Gastrocnemius medialis (tissue), 4 donors: ENCODE measurements at regions not wholly inside any gene's neighbourhood (a gene's known extent, or its start where the extent isn't known, plus 50 kb on each side); places are given as distances from the start of the nearest gene placed in this dataset.

Source experiments
- CTCF ChIP-seq, 5 experiments: fragments of 450-650 bp in 3 of 5; fragments of 200-600 bp in 2 of 5; sonication (generic) in 2 of 5; IDR thresholded peaks in 4 of 5; conservative IDR thresholded peaks in 1 of 5; 1 replicate in 4 of 5; 2 replicates in 1 of 5; pipeline ENCODE4 v1.5.1; 2016 to 2019; ENCODE audit warnings: antibody characterized with exemption in 5 of 5, mild to moderate bottlenecking in 3 of 5, moderate library complexity in 3 of 5
- POLR2A ChIP-seq, 2 donors: fragments of 450-650 bp; IDR thresholded peaks; one replicate each; pipeline ENCODE4 v1.6.1; 2017; ENCODE audit warnings: antibody characterized with exemption in 2 of 2, mild to moderate bottlenecking in 2 of 2, moderate library complexity in 2 of 2

- TF ChIP-seq CTCF (IDR thresholded peaks at IDR 0.05 in 4 of 5, conservative IDR thresholded peaks at IDR 0.05 in 1 of 5): no peak
- no peak for TF ChIP-seq POLR2A (IDR thresholded peaks at IDR 0.05)
These were observed 174.8 kb upstream of the CHODL start for GRCh38 chr21:18069875-18070274.
